ENCODE measurements at regions not wholly inside any gene's neighbourhood (a gene's known extent, or its start where the extent isn't known, plus 50 kb on each side); places are given as distances from the start of the nearest gene placed in this dataset.

- Histone ChIP-seq H3K79me2 (ENCODE audit: low read length) (no peaks in the 10 kb centered on the region), H3K4me2 (ENCODE audit: low read depth, low read length, poor library complexity, severe bottlenecking) (no peak overlapping the region), H3K9ac (ENCODE audit: low read length) (no peak overlapping the region), H3K27ac (ENCODE audit: low read length) (no peak overlapping the region), H3K9me2 (replicated peaks; ENCODE audit: insufficient read depth, low read length) (no peaks in the 10 kb centered on the region), H4K20me1 (ENCODE audit: insufficient read depth, low read depth, low read length) (no peaks in the 10 kb centered on the region), H3K36me3 (ENCODE audit: insufficient read depth, low read length) (no peaks in the 10 kb centered on the region), H3K27me3 (ENCODE audit: low read length) (no peaks in the 10 kb centered on the region), H3K4me3 (ENCODE audit: low read length) (no peak overlapping the region), H3K4me1 (ENCODE audit: low read length) (no peaks in the 10 kb centered on the region), H3K9me3 (ENCODE audit: low read length) (no peaks in the 10 kb centered on the region), H2AFZ (ENCODE audit: low read length) (no peak overlapping the region)
- no peak for DNase-seq
These were observed 176.4 kb upstream of the PLPPR1 start for GRCh38 chr9:100852088-100852487.

GRCh38 chr9:100856238-100856637, 172.3 kb upstream of the PLPPR1 start:
- no peak for DNase-seq

GRCh38 chr9:100865111-100865510, 163.4 kb upstream of the PLPPR1 start:
- Histone ChIP-seq H3K9ac (ENCODE audit: low read length) (no peak overlapping the region), H3K79me2 (ENCODE audit: low read length) (no peaks in the 10 kb centered on the region), H2AFZ (ENCODE audit: low read length) (no peak overlapping the region), H3K4me1 (ENCODE audit: low read length) (no peaks in the 10 kb centered on the region), H3K9me3 (ENCODE audit: low read length) (no peaks in the 10 kb centered on the region), H4K20me1 (ENCODE audit: insufficient read depth, low read depth, low read length) (no peaks in the 10 kb centered on the region), H3K4me2 (ENCODE audit: low read depth, low read length, poor library complexity, severe bottlenecking) (no peak overlapping the region), H3K27ac (ENCODE audit: low read length) (no peak overlapping the region), H3K27me3 (ENCODE audit: low read length) (no peaks in the 10 kb centered on the region), H3K4me3 (ENCODE audit: low read length) (no peak overlapping the region), H3K36me3 (ENCODE audit: insufficient read depth, low read length) (no peaks in the 10 kb centered on the region), H3K9me2 (replicated peaks; ENCODE audit: insufficient read depth, low read length) (no peaks in the 10 kb centered on the region)
- DNase-seq, result no peak

More at GRCh38 chr9:100856238-100856637, 172.3 kb upstream of the PLPPR1 start:
- H3K27me3 ChIP-seq (ENCODE audit: low read length), result no peaks in the 10 kb centered on the region
- no peaks in the 10 kb centered on the region for H3K36me3 ChIP-seq (ENCODE audit: insufficient read depth, low read length)
- no peaks in the 10 kb centered on the region for H3K9me2 ChIP-seq (replicated peaks; ENCODE audit: insufficient read depth, low read length)
- no peak overlapping the region for H3K4me2 ChIP-seq (ENCODE audit: low read depth, low read length, poor library complexity, severe bottlenecking)
- H3K9me3 ChIP-seq (ENCODE audit: low read length), result no peaks in the 10 kb centered on the region
- H2AFZ ChIP-seq (ENCODE audit: low read length), result no peak overlapping the region
- no peak overlapping the region for H3K27ac ChIP-seq (ENCODE audit: low read length)
- no peaks in the 10 kb centered on the region for H3K79me2 ChIP-seq (ENCODE audit: low read length)
- no peak overlapping the region for H3K9ac ChIP-seq (ENCODE audit: low read length)
- H4K20me1 ChIP-seq (ENCODE audit: insufficient read depth, low read depth, low read length), result no peaks in the 10 kb centered on the region
- H3K4me1 ChIP-seq (ENCODE audit: low read length), result no peaks in the 10 kb centered on the region
- no peak overlapping the region for H3K4me3 ChIP-seq (ENCODE audit: low read length)

- Histone ChIP-seq H4K20me1 (ENCODE audit: insufficient read depth, low read depth, low read length) (no peaks in the 10 kb centered on the region), H3K9me2 (replicated peaks; ENCODE audit: insufficient read depth, low read length) (no peaks in the 10 kb centered on the region), H3K27ac (ENCODE audit: low read length) (no peak overlapping the region), H3K4me2 (ENCODE audit: low read depth, low read length, poor library complexity, severe bottlenecking) (no peak overlapping the region), H3K36me3 (ENCODE audit: insufficient read depth, low read length) (no peaks in the 10 kb centered on the region), H3K9ac (ENCODE audit: low read length) (no peak overlapping the region), H3K4me3 (ENCODE audit: low read length) (no peak overlapping the region), H2AFZ (ENCODE audit: low read length) (no peak overlapping the region), H3K27me3 (ENCODE audit: low read length) (no peaks in the 10 kb centered on the region), H3K4me1 (ENCODE audit: low read length) (no peaks in the 10 kb centered on the region), H3K9me3 (ENCODE audit: low read length) (no peaks in the 10 kb centered on the region), H3K79me2 (ENCODE audit: low read length) (no peaks in the 10 kb centered on the region)
- no peak for DNase-seq
These were observed 162.9 kb upstream of the PLPPR1 start for GRCh38 chr9:100865648-100866047.

- Histone ChIP-seq H3K27ac (ENCODE audit: low read length) (no peak overlapping the region), H3K27me3 (ENCODE audit: low read length) (no peaks in the 10 kb centered on the region), H4K20me1 (ENCODE audit: insufficient read depth, low read depth, low read length) (no peaks in the 10 kb centered on the region), H3K9ac (ENCODE audit: low read length) (no peak overlapping the region), H3K79me2 (ENCODE audit: low read length) (no peaks in the 10 kb centered on the region), H3K9me2 (replicated peaks; ENCODE audit: insufficient read depth, low read length) (no peaks in the 10 kb centered on the region), H3K36me3 (ENCODE audit: insufficient read depth, low read length) (no peaks in the 10 kb centered on the region), H3K4me1 (ENCODE audit: low read length) (no peaks in the 10 kb centered on the region), H2AFZ (ENCODE audit: low read length) (no peak overlapping the region), H3K4me3 (ENCODE audit: low read length) (no peak overlapping the region), H3K9me3 (ENCODE audit: low read length) (no peaks in the 10 kb centered on the region), H3K4me2 (ENCODE audit: low read depth, low read length, poor library complexity, severe bottlenecking) (no peak overlapping the region)
- DNase-seq, result no peak
These were observed 159.2 kb upstream of the PLPPR1 start for GRCh38 chr9:100869326-100869725.

GRCh38 chr9:100879884-100880283, 148.6 kb upstream of the PLPPR1 start:
- no peaks in the 10 kb centered on the region for H3K9me3 ChIP-seq (ENCODE audit: low read length)
- no peaks in the 10 kb centered on the region for H3K36me3 ChIP-seq (ENCODE audit: insufficient read depth, low read length)

GRCh38 chr9:100880284-100880683, 148.2 kb upstream of the PLPPR1 start:
- no peaks in the 10 kb centered on the region for H4K20me1 ChIP-seq (ENCODE audit: insufficient read depth, low read depth, low read length)
- no peaks in the 10 kb centered on the region for H3K4me1 ChIP-seq (ENCODE audit: low read length)
- no peaks in the 10 kb centered on the region for H3K27me3 ChIP-seq (ENCODE audit: low read length)
- no peak overlapping the region for H3K4me3 ChIP-seq (ENCODE audit: low read length)
- no peaks in the 10 kb centered on the region for H3K9me2 ChIP-seq (replicated peaks; ENCODE audit: insufficient read depth, low read length)
- no peaks in the 10 kb centered on the region for H3K36me3 ChIP-seq (ENCODE audit: insufficient read depth, low read length)
- H2AFZ ChIP-seq (ENCODE audit: low read length), result no peak overlapping the region
- H3K79me2 ChIP-seq (ENCODE audit: low read length), result no peaks in the 10 kb centered on the region
- no peak overlapping the region for H3K27ac ChIP-seq (ENCODE audit: low read length)
- H3K4me2 ChIP-seq (ENCODE audit: low read depth, low read length, poor library complexity, severe bottlenecking), result no peak overlapping the region
- DNase-seq, result no peak
- H3K9me3 ChIP-seq (ENCODE audit: low read length), result no peaks in the 10 kb centered on the region
- H3K9ac ChIP-seq (ENCODE audit: low read length), result no peak overlapping the region

More at GRCh38 chr9:100879884-100880283, 148.6 kb upstream of the PLPPR1 start:
- H2AFZ ChIP-seq (ENCODE audit: low read length), result no peak overlapping the region
- H3K4me3 ChIP-seq (ENCODE audit: low read length), result no peak overlapping the region
- no peaks in the 10 kb centered on the region for H3K27me3 ChIP-seq (ENCODE audit: low read length)
- no peak overlapping the region for H3K9ac ChIP-seq (ENCODE audit: low read length)
- no peaks in the 10 kb centered on the region for H4K20me1 ChIP-seq (ENCODE audit: insufficient read depth, low read depth, low read length)
- no peak for DNase-seq
- H3K4me1 ChIP-seq (ENCODE audit: low read length), result no peaks in the 10 kb centered on the region
- H3K27ac ChIP-seq (ENCODE audit: low read length), result no peak overlapping the region
- no peaks in the 10 kb centered on the region for H3K9me2 ChIP-seq (replicated peaks; ENCODE audit: insufficient read depth, low read length)
- H3K79me2 ChIP-seq (ENCODE audit: low read length), result no peaks in the 10 kb centered on the region
- no peak overlapping the region for H3K4me2 ChIP-seq (ENCODE audit: low read depth, low read length, poor library complexity, severe bottlenecking)

- H3K79me2 ChIP-seq (ENCODE audit: low read length), result no peaks in the 10 kb centered on the region
- H3K27me3 ChIP-seq (ENCODE audit: low read length), result no peaks in the 10 kb centered on the region
- no peaks in the 10 kb centered on the region for H3K9me3 ChIP-seq (ENCODE audit: low read length)
- no peak for DNase-seq
- no peaks in the 10 kb centered on the region for H4K20me1 ChIP-seq (ENCODE audit: insufficient read depth, low read depth, low read length)
- no peak overlapping the region for H3K27ac ChIP-seq (ENCODE audit: low read length)
- no peak overlapping the region for H3K9ac ChIP-seq (ENCODE audit: low read length)
- H3K4me1 ChIP-seq (ENCODE audit: low read length), result no peaks in the 10 kb centered on the region
- H2AFZ ChIP-seq (ENCODE audit: low read length), result no peak overlapping the region
- H3K4me2 ChIP-seq (ENCODE audit: low read depth, low read length, poor library complexity, severe bottlenecking), result no peak overlapping the region
- no peaks in the 10 kb centered on the region for H3K9me2 ChIP-seq (replicated peaks; ENCODE audit: insufficient read depth, low read length)
- H3K4me3 ChIP-seq (ENCODE audit: low read length), result no peak overlapping the region
- H3K36me3 ChIP-seq (ENCODE audit: insufficient read depth, low read length), result no peaks in the 10 kb centered on the region
These were observed 144.0 kb upstream of the PLPPR1 start for GRCh38 chr9:100884518-100884917.

GRCh38 chr9:100890321-100890720, 138.2 kb upstream of the PLPPR1 start:
- no peaks in the 10 kb centered on the region for H3K36me3 ChIP-seq (ENCODE audit: insufficient read depth, low read length)
- no peaks in the 10 kb centered on the region for H3K9me3 ChIP-seq (ENCODE audit: low read length)
- DNase-seq, result no peak
- H3K27ac ChIP-seq (ENCODE audit: low read length), result no peak overlapping the region
- no peaks in the 10 kb centered on the region for H3K4me1 ChIP-seq (ENCODE audit: low read length)
- no peak overlapping the region for H3K4me2 ChIP-seq (ENCODE audit: low read depth, low read length, poor library complexity, severe bottlenecking)
- no peak overlapping the region for H3K4me3 ChIP-seq (ENCODE audit: low read length)
- no peaks in the 10 kb centered on the region for H3K27me3 ChIP-seq (ENCODE audit: low read length)
- H3K9me2 ChIP-seq (replicated peaks; ENCODE audit: insufficient read depth, low read length), result no peaks in the 10 kb centered on the region
- no peaks in the 10 kb centered on the region for H4K20me1 ChIP-seq (ENCODE audit: insufficient read depth, low read depth, low read length)
- no peaks in the 10 kb centered on the region for H3K79me2 ChIP-seq (ENCODE audit: low read length)
- H3K9ac ChIP-seq (ENCODE audit: low read length), result no peak overlapping the region
- no peak overlapping the region for H2AFZ ChIP-seq (ENCODE audit: low read length)
